ENCODE measurements at regions not wholly inside any gene's neighbourhood (a gene's known extent, or its start where the extent isn't known, plus 50 kb on each side); places are given as distances from the start of the nearest gene placed in this dataset.
"Not testable (repeated sequence)": the region's sequence is repeated elsewhere in the genome, so short reads cannot be mapped to it uniquely, and the experiment has no call there.

GRCh38 chr2:87568554-87569278 is 179.2 kb upstream of the PLGLB2 start:
- not testable (repeated sequence) for TF ChIP-seq POLR2A, CTCF (IDR thresholded peaks at IDR 0.05)
